ENCODE measurements at regions not wholly inside any gene's neighbourhood (a gene's known extent, or its start where the extent isn't known, plus 50 kb on each side); places are given as distances from the start of the nearest gene placed in this dataset.
A peak's percentile ranks its signal among the peaks of the same experiment; 100 is the strongest.
"Not testable (repeated sequence)": the region's sequence is repeated elsewhere in the genome, so short reads cannot be mapped to it uniquely, and the experiment has no call there.

GRCh38 chr4:187663076-187663475, 332.5 kb upstream of the ZFP42 start:
- ATAC-seq (ENCODE audit: low FRiP score): no peak
- no peaks in the 10 kb centered on the region for H3K36me3 ChIP-seq (ENCODE audit: control insufficient read depth in 1 of 2, insufficient read depth in 2 of 2, low read length in 1 of 2)

DNA sequence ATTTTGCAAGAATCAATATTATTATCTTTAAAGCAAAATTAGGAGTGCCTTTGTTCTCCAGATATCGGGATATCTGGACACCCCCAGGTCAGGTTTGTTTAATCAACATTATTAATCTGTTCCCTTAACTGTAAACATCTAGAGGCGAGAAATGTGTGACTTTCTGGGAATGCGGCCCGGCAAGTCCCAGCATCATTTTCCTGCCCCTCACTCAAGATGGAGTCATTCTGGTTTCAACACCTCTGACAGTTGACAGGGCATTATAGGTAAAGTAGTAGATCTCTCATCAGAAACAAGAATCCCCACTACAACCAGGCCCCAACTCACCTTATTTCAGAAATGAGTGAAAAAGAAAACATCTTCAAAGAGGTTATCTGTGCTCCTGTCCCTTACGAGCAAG, 331.6 kb upstream of the ZFP42 start:
- no peak overlapping the region for H3K27ac ChIP-seq (ENCODE audit: low read depth in 1 of 2, low read length in 2 of 2)
- no peak for DNase-seq
- 95 to 98% methylated on average over 5 of the region's 5 CpGs for WGBS, 2 donors
- H3K4me1 ChIP-seq (ENCODE audit: control insufficient read depth in 1 of 2, insufficient read depth in 2 of 2, low read length in 2 of 2): peaks cover 2 to 4% of the 10 kb centered on the region in 2 donors
- H3K27me3 ChIP-seq (ENCODE audit: control insufficient read depth in 1 of 2, insufficient read depth in 2 of 2, low read length in 1 of 2): no peaks in the 10 kb centered on the region
- no peak for ATAC-seq (ENCODE audit: low FRiP score)
- H3K9me3 ChIP-seq (ENCODE audit: control insufficient read depth, low read length): no peaks in the 10 kb centered on the region
- intact Hi-C loops (cut with DNase I): no loop called here
- no peaks in the 10 kb centered on the region for H3K36me3 ChIP-seq (ENCODE audit: control insufficient read depth in 1 of 2, insufficient read depth in 2 of 2, low read length in 1 of 2)
- H3K4me3 ChIP-seq (ENCODE audit: low read length in 2 of 2): no peak overlapping the region

More at GRCh38 chr4:187663076-187663475, 332.5 kb upstream of the ZFP42 start:
- DNase-seq: no peak
- 87 to 92% methylated on average over 4 of the region's 4 CpGs for WGBS, 2 donors
- no peaks in the 10 kb centered on the region for H3K9me3 ChIP-seq (ENCODE audit: control insufficient read depth, low read length)
- H3K27ac ChIP-seq (ENCODE audit: low read depth in 1 of 2, low read length in 2 of 2): no peak overlapping the region
- intact Hi-C loops (cut with DNase I): no loop called here
- no peak overlapping the region for H3K4me3 ChIP-seq (ENCODE audit: low read length in 2 of 2)
- peaks cover 2 to 4% of the 10 kb centered on the region in 2 donors for H3K4me1 ChIP-seq (ENCODE audit: control insufficient read depth in 1 of 2, insufficient read depth in 2 of 2, low read length in 2 of 2)
- H3K27me3 ChIP-seq (ENCODE audit: control insufficient read depth in 1 of 2, insufficient read depth in 2 of 2, low read length in 1 of 2): no peaks in the 10 kb centered on the region

- ATAC-seq (ENCODE audit: low FRiP score): no peak
- no peak for DNase-seq
- 74 to 77% methylated on average over 1 of the region's 1 CpG for WGBS, 2 donors
- Histone ChIP-seq H3K4me1 (ENCODE audit: control insufficient read depth in 1 of 2, insufficient read depth in 2 of 2, low read length in 2 of 2) (peaks cover 2 to 4% of the 10 kb centered on the region in 2 donors), H3K4me3 (ENCODE audit: low read length in 2 of 2) (no peak overlapping the region), H3K36me3 (ENCODE audit: control insufficient read depth in 1 of 2, insufficient read depth in 2 of 2, low read length in 1 of 2) (no peaks in the 10 kb centered on the region), H3K27me3 (ENCODE audit: control insufficient read depth in 1 of 2, insufficient read depth in 2 of 2, low read length in 1 of 2) (no peaks in the 10 kb centered on the region), H3K9me3 (ENCODE audit: control insufficient read depth, low read length) (no peaks in the 10 kb centered on the region), H3K27ac (ENCODE audit: low read depth in 1 of 2, low read length in 2 of 2) (no peak overlapping the region)
- intact Hi-C loops (cut with DNase I): loop anchor here in 1 of 2 donors (5.0 kb wide), 1 partner anchor 712 kb away; no protein-coding TSS in a partner anchor
Observed at GRCh38 chr4:187665086-187665485, 330.5 kb upstream of the ZFP42 start.

DNA sequence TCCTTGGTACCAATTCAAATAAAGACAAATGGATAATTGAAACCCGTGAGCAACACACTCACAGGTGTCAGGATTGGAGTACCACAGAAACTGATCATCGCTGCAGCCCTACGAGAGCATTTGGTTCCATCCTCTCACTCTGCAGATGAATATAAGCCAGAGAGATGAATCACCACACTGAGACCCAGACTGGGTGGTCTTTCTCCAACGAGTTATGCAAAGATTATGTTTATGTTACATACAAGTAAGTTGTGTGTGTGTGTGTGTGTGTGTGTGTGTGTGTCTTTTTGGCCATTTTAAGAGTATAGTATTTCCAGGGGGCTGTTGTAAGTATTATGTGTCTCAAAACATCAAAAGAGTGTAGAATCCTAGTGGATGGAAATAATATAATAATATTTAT, 329.5 kb upstream of the ZFP42 start:
- no peak for DNase-seq
- H3K36me3 ChIP-seq (ENCODE audit: control insufficient read depth in 1 of 2, insufficient read depth in 2 of 2, low read length in 1 of 2): no peaks in the 10 kb centered on the region
- intact Hi-C loops (cut with DNase I): loop anchor here in 1 of 2 donors (5.0 kb wide), 1 partner anchor 711 kb away; no protein-coding TSS in a partner anchor
- no peaks in the 10 kb centered on the region for H3K27me3 ChIP-seq (ENCODE audit: control insufficient read depth in 1 of 2, insufficient read depth in 2 of 2, low read length in 1 of 2)
- peaks cover 2 to 4% of the 10 kb centered on the region in 2 donors for H3K4me1 ChIP-seq (ENCODE audit: control insufficient read depth in 1 of 2, insufficient read depth in 2 of 2, low read length in 2 of 2)
- ATAC-seq (ENCODE audit: low FRiP score): no peak
- no peak overlapping the region for H3K4me3 ChIP-seq (ENCODE audit: low read length in 2 of 2)
- WGBS, 2 donors: 78 to 80% methylated on average over 4 of the region's 4 CpGs
- H3K27ac ChIP-seq (ENCODE audit: low read depth in 1 of 2, low read length in 2 of 2): no peak overlapping the region
- H3K9me3 ChIP-seq (ENCODE audit: control insufficient read depth, low read length): no peaks in the 10 kb centered on the region

DNA sequence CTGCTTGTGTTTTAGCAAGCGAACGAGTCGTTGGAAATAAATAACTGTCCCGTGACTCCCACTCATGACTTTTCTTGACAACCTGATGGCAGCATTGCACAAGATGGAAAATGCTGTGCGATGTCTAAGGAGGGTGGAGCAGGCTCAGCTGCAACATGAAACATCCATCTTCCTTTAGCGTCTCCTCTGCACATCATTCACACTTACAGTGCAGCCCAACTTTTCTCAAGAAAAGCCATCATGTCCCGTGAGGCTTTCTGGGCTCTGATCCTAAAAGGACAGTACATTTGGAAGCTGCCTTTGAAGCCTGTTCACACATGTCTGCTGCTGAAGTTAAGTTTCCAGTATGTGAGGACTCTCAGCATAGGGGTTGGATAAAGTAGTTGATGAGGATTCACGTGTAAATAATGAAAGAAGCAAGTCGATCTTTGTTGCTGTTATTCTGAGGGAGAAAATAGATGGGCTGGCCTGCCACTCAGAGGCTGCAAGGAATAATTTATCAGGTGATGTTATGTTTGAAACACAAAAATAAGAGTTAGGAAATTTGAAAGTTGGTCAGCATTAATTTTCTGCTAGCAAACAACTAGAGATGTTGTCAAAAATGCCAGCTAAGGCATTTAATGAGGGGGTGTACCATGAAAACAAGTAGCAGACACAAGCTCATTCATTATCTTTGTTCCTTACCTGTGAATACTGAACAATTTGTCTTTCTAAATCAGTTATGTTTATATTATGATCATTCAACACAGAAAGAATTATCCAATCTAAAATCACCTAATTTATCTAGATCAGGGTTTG, 328.7 kb upstream of the ZFP42 start:
- H3K27ac ChIP-seq (ENCODE audit: low read depth in 1 of 2, low read length in 2 of 2): no peak overlapping the region
- DNase-seq: no peak
- ATAC-seq (ENCODE audit: low FRiP score): peak; percentile 15
- no peaks in the 10 kb centered on the region for H3K9me3 ChIP-seq (ENCODE audit: control insufficient read depth, low read length)
- H3K36me3 ChIP-seq (ENCODE audit: control insufficient read depth in 1 of 2, insufficient read depth in 2 of 2, low read length in 1 of 2): no peaks in the 10 kb centered on the region
- 5 to 11% methylated on average over 9 of the region's 9 CpGs for WGBS, 2 donors
- intact Hi-C loops (cut with DNase I): loop anchor here in 1 of 2 donors (5.0 kb wide), 1 partner anchor 710 kb away; no protein-coding TSS in a partner anchor
- H3K27me3 ChIP-seq (ENCODE audit: control insufficient read depth in 1 of 2, insufficient read depth in 2 of 2, low read length in 1 of 2): no peaks in the 10 kb centered on the region
- H3K4me1 ChIP-seq (ENCODE audit: control insufficient read depth in 1 of 2, insufficient read depth in 2 of 2, low read length in 2 of 2): peaks cover 2 to 4% of the 10 kb centered on the region in 2 donors
- no peak overlapping the region for H3K4me3 ChIP-seq (ENCODE audit: low read length in 2 of 2)

- H3K27me3 ChIP-seq (ENCODE audit: control insufficient read depth in 1 of 2, insufficient read depth in 2 of 2, low read length in 1 of 2): no peaks in the 10 kb centered on the region
- 67% methylated on average over 4 of the region's 4 CpGs for WGBS, 2 donors
- no peak for ATAC-seq (ENCODE audit: low FRiP score)
Observed at GRCh38 chr4:187668526-187669082, 327.0 kb upstream of the ZFP42 start.

GRCh38 chr4:187671521-187671920, 324.1 kb upstream of the ZFP42 start:
- H3K27me3 ChIP-seq (ENCODE audit: control insufficient read depth in 1 of 2, insufficient read depth in 2 of 2, low read length in 1 of 2); H3K36me3 ChIP-seq (ENCODE audit: control insufficient read depth in 1 of 2, insufficient read depth in 2 of 2, low read length in 1 of 2); intact Hi-C loops (cut with DNase I); H3K27ac ChIP-seq (ENCODE audit: low read depth in 1 of 2, low read length in 2 of 2); H3K4me1 ChIP-seq (ENCODE audit: control insufficient read depth in 1 of 2, insufficient read depth in 2 of 2, low read length in 2 of 2); DNase-seq; H3K4me3 ChIP-seq (ENCODE audit: low read length in 2 of 2); ATAC-seq (ENCODE audit: low FRiP score); H3K9me3 ChIP-seq (ENCODE audit: control insufficient read depth, low read length): not testable (repeated sequence)
- WGBS, 2 donors: 97 to 99% methylated on average over 11 to 12 of the region's 13 CpGs

More at GRCh38 chr4:187668526-187669082, 327.0 kb upstream of the ZFP42 start:
- intact Hi-C loops (cut with DNase I): loop anchor here in 1 of 2 donors (5.0 kb wide), 1 partner anchor 709 kb away; no protein-coding TSS in a partner anchor
- peaks cover 2 to 4% of the 10 kb centered on the region in 2 donors for H3K4me1 ChIP-seq (ENCODE audit: control insufficient read depth in 1 of 2, insufficient read depth in 2 of 2, low read length in 2 of 2)
- H3K27ac ChIP-seq (ENCODE audit: low read depth in 1 of 2, low read length in 2 of 2): no peak overlapping the region
- no peak overlapping the region for H3K4me3 ChIP-seq (ENCODE audit: low read length in 2 of 2)
- no peaks in the 10 kb centered on the region for H3K9me3 ChIP-seq (ENCODE audit: control insufficient read depth, low read length)
- H3K36me3 ChIP-seq (ENCODE audit: control insufficient read depth in 1 of 2, insufficient read depth in 2 of 2, low read length in 1 of 2): no peaks in the 10 kb centered on the region
- no peak for DNase-seq

GRCh38 chr4:187671958-187672357, 323.6 kb upstream of the ZFP42 start:
- peak; percentile 54 for ATAC-seq (ENCODE audit: low FRiP score)
- WGBS, 2 donors: 92 to 93% methylated on average over 7 to 12 of the region's 12 CpGs
- H3K36me3 ChIP-seq (ENCODE audit: control insufficient read depth in 1 of 2, insufficient read depth in 2 of 2, low read length in 1 of 2); H3K4me1 ChIP-seq (ENCODE audit: control insufficient read depth in 1 of 2, insufficient read depth in 2 of 2, low read length in 2 of 2); H3K27me3 ChIP-seq (ENCODE audit: control insufficient read depth in 1 of 2, insufficient read depth in 2 of 2, low read length in 1 of 2); H3K27ac ChIP-seq (ENCODE audit: low read depth in 1 of 2, low read length in 2 of 2); H3K4me3 ChIP-seq (ENCODE audit: low read length in 2 of 2); intact Hi-C loops (cut with DNase I); H3K9me3 ChIP-seq (ENCODE audit: control insufficient read depth, low read length); DNase-seq: not testable (repeated sequence)

- H3K4me3 ChIP-seq (ENCODE audit: low read length in 2 of 2); H3K4me1 ChIP-seq (ENCODE audit: control insufficient read depth in 1 of 2, insufficient read depth in 2 of 2, low read length in 2 of 2); ATAC-seq (ENCODE audit: low FRiP score); intact Hi-C loops (cut with DNase I); H3K9me3 ChIP-seq (ENCODE audit: control insufficient read depth, low read length); H3K36me3 ChIP-seq (ENCODE audit: control insufficient read depth in 1 of 2, insufficient read depth in 2 of 2, low read length in 1 of 2); H3K27me3 ChIP-seq (ENCODE audit: control insufficient read depth in 1 of 2, insufficient read depth in 2 of 2, low read length in 1 of 2); H3K27ac ChIP-seq (ENCODE audit: low read depth in 1 of 2, low read length in 2 of 2); DNase-seq: not testable (repeated sequence)
- WGBS, 2 donors: 96 to 97% methylated on average over 9 to 10 of the region's 12 CpGs
Observed at GRCh38 chr4:187672526-187672925, 323.0 kb upstream of the ZFP42 start.

All from aorta (tissue), 5 donors.